ENCODE measurements at regions not wholly inside any gene's neighbourhood (a gene's known extent, or its start where the extent isn't known, plus 50 kb on each side); places are given as distances from the start of the nearest gene placed in this dataset.

GRCh38 chr4:95672811-95673210 lies 124.0 kb upstream of the UNC5C start:
- TF ChIP-seq CTCF (IDR thresholded peaks at IDR 0.05) (no peak), EZH2 (IDR thresholded peaks at IDR 0.05) (no peak)
